ENCODE measurements at regions not wholly inside any gene's neighbourhood (a gene's known extent, or its start where the extent isn't known, plus 50 kb on each side); places are given as distances from the start of the nearest gene placed in this dataset.

DNA sequence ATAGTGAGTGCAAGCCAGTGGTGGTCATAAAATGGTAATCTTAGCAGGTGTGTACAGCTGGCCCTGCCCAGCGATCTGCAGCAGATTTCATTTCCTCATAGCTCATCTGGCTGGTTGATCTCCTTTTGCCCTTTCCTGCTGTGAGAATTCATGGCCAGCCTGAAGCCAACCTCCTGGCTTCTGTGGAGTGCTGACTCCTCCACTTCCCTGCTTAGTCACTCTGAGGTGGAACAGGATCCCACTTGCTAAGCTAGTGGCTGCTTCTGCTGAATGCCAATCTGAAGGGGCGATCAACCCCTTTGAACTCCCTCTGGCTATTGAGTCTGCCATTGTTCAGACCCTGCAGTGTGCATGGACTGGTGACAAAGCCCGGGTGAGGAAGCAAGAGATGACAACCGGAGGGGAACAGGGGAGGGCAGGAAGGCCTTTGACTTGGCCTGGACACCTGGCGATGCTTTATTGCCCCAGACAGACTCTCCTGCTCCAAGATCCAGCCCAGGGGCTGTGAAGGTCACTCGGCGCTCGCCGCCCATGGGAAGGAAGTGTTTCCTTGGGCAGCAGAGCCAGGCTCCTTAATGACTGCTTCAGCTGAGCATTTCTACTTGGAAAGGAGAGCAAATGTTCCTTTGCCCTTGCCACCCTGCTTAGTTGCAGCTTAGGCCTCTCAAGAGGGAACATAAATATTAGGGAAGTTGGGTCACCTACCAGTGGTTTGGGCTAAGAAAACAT is 341.1 kb downstream of the ZSWIM6 start:
- Histone ChIP-seq H3K18ac (ENCODE audit: extremely low read depth, low read length) (no peak overlapping the region; the same call in 1 of the 2 replicates), H3K79me2 (ENCODE audit: control insufficient read depth in 1 of 2, insufficient read depth in 2 of 2, low read length in 2 of 2) (no peaks in the 10 kb centered on the region), H3K27ac (ENCODE audit: low read depth, low read length) (no peak overlapping the region), H2AK5ac (ENCODE audit: low read depth, low read length) (no peak overlapping the region), H3K9ac (replicated peaks in 1 of 4; ENCODE audit: extremely low read depth in 1 of 4, low read depth in 3 of 4, low read length in 3 of 4) (no peak overlapping the region), H3K27me3 (replicated peaks in 1 of 4; ENCODE audit: control insufficient read depth in 3 of 4, extremely low read depth in 1 of 4, insufficient read depth in 3 of 4, low read length in 3 of 4) (no peaks in the 10 kb centered on the region), H4K5ac (ENCODE audit: insufficient read length, low read depth, low read length) (no peak overlapping the region), H4K8ac (ENCODE audit: extremely low read depth, insufficient read depth, low read length) (no peak overlapping the region), H3K23ac (ENCODE audit: insufficient read length) (no peak overlapping the region), H2BK20ac (ENCODE audit: low read length) (no peak overlapping the region), H3K4ac (replicated peaks; ENCODE audit: insufficient read length, low read depth, low read length) (no peak overlapping the region), H3K23me2 (ENCODE audit: low read depth, low read length) (0 out of 2 replicates have a peak, but pooled peaks cover 1% of the 10 kb centered on the region), H3K4me2 (ENCODE audit: insufficient read depth in 1 of 2, low read depth in 2 of 2, low read length in 2 of 2) (no peak overlapping the region), H3K56ac (replicated peaks; ENCODE audit: insufficient read length, low read depth, low read length) (no peak overlapping the region), H4K20me1 (replicated peaks in 1 of 2; ENCODE audit: control insufficient read depth in 1 of 2, insufficient read depth in 2 of 2, low read length in 2 of 2) (no peaks in the 10 kb centered on the region), H4K91ac (replicated peaks; ENCODE audit: insufficient read length, low read length) (no peak overlapping the region), H3K4me3 (ENCODE audit: extremely low read depth in 1 of 4, insufficient read depth in 2 of 4, low read depth in 3 of 4, low read length in 4 of 4) (no peak overlapping the region), H2BK12ac (ENCODE audit: low read depth, low read length) (no peak overlapping the region), H3K36me3 (ENCODE audit: control insufficient read depth in 2 of 4, insufficient read depth in 4 of 4, low read length in 3 of 4) (no peaks in the 10 kb centered on the region), H3K14ac (ENCODE audit: insufficient read length) (no peak overlapping the region), H3K79me1 (ENCODE audit: low read depth, low read length) (no peaks in the 10 kb centered on the region), H2BK5ac (ENCODE audit: low read depth, low read length) (no peak overlapping the region), H2AFZ (ENCODE audit: low read length) (no peak overlapping the region; the same call in 1 of the 2 replicates), H2BK120ac (replicated peaks; ENCODE audit: low read depth, low read length) (no peak overlapping the region), H3K9me3 (ENCODE audit: insufficient read depth in 2 of 2, low read depth in 1 of 2, low read length in 1 of 2) (no peaks in the 10 kb centered on the region), H3K4me1 (replicated peaks in 1 of 4; ENCODE audit: control insufficient read depth in 3 of 4, insufficient read depth in 4 of 4, low read length in 3 of 4) (peaks cover 0 to 2% (median 0%) of the 10 kb centered on the region in 4 experiments; a peak in 4 of 7 replicates), H2BK15ac (ENCODE audit: low read length) (no peak overlapping the region)
- FAIRE-seq (no peak), DNase-seq (ENCODE audit: low read depth in 1 of 2, low spot score in 2 of 2) (no peak)
- ChIA-PET CTCF (ENCODE audit: partially characterized antibody) (interaction anchor here (0.6 to 2.0 kb wide), 6 partner anchors 10 to 142 kb away, joined by 3 to 7 read pairs (median 4); no protein-coding TSS in a partner anchor), POLR2A (ENCODE audit: partially characterized antibody) (no interaction called here)
- WGBS, 2 experiments (ENCODE audit: extremely low coverage in 1 of 2, insufficient coverage in 1 of 2, insufficient read length in 1 of 2, insufficient replicate concordance in 2 of 2, low coverage in 1 of 2, low lambda C conversion rate in 2 of 2, missing lambda C conversion rate in 1 of 2), result 90% methylated on average over 9 of the region's 9 CpGs; no CpG with 5 or more reads in 1 of the 2 experiments
